ENCODE measurements at regions not wholly inside any gene's neighbourhood (a gene's known extent, or its start where the extent isn't known, plus 50 kb on each side); places are given as distances from the start of the nearest gene placed in this dataset.

DNA sequence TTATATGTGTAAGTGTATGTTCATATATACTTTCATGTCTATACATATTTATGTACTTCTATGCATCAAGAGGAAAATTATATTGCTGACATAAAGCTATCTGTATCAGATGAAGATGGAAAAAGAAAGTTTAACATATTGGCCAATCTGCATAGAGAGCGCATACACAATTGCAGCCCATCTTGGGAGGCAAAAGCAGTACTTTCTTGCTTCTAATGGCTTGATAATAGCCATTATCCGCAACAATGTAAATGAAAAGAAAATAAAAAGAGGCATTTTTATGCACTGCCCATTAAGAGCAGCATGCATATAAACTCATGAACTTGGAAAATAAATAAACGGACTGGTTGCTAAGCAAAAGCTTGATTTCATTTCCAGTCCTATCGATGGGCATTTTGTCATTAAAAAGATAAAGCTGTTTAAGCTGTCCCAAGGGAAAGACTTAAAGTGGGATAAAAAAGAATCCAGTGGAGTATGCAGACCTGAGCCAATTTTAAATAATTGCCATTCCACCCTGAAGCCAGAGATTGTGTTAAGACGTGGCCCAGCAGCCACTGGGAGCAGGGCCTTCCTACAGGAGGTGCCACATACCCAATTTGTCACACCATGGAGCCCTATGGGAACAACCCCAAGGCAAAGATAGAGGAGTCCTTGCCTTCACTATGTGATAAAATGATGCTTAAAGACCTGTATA, 183.6 kb upstream of the CDH11 start:
- no peak for TF ChIP-seq POLR2AphosphoS5 (IDR thresholded peaks at IDR 0.05; ENCODE audit: insufficient read depth in 1 of 2, low read depth in 1 of 2)
- TF ChIP-seq POLR2A (IDR thresholded peaks at IDR 0.05): no peak
- TF ChIP-seq, protein P1, sequence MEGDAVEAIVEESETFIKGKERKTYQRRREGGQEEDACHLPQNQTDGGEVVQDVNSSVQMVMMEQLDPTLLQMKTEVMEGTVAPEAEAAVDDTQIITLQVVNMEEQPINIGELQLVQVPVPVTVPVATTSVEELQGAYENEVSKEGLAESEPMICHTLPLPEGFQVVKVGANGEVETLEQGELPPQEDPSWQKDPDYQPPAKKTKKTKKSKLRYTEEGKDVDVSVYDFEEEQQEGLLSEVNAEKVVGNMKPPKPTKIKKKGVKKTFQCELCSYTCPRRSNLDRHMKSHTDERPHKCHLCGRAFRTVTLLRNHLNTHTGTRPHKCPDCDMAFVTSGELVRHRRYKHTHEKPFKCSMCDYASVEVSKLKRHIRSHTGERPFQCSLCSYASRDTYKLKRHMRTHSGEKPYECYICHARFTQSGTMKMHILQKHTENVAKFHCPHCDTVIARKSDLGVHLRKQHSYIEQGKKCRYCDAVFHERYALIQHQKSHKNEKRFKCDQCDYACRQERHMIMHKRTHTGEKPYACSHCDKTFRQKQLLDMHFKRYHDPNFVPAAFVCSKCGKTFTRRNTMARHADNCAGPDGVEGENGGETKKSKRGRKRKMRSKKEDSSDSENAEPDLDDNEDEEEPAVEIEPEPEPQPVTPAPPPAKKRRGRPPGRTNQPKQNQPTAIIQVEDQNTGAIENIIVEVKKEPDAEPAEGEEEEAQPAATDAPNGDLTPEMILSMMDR (IDR thresholded peaks at IDR 0.05): no peak
- Histone ChIP-seq H3K27ac (no peak overlapping the region), H3K36me3 (no peaks in the 10 kb centered on the region), H3K4me1 (peaks cover 7% of the 10 kb centered on the region), H3K4me3 (no peak overlapping the region), H3K9me3 (no peaks in the 10 kb centered on the region), H3K27me3 (no peaks in the 10 kb centered on the region)
- intact Hi-C loops (cut with DNase I): no loop called here
- no peak for DNase-seq (ENCODE audit: extremely low spot score in 2 of 2)

DNA sequence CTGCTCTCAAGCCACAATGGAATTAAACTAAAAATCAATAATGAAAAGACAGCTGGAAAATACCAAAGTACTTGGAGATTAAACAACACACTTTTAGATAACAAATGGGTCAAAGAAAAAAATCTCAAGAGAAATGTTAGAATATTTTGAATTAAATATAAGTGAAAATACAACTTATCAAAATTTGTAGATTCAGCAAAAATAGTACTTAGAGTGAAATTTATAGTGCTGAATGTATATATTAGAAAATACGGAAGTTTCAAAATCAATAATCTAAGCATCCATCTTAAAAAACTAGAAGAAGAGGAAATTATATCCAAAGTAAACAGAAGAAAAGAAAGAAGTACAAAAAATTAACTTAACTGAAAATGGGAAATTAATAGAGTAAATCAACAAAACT, 179.2 kb upstream of the CDH11 start:
- Histone ChIP-seq H3K27ac (no peak overlapping the region), H3K27me3 (no peaks in the 10 kb centered on the region), H3K9me3 (no peaks in the 10 kb centered on the region), H3K4me3 (no peak overlapping the region), H3K4me1 (peaks cover 7% of the 10 kb centered on the region), H3K36me3 (no peaks in the 10 kb centered on the region)
- DNase-seq (ENCODE audit: extremely low spot score in 2 of 2): no peak
- intact Hi-C loops (cut with DNase I): no loop called here
- no peak for TF ChIP-seq POLR2AphosphoS5 (IDR thresholded peaks at IDR 0.05; ENCODE audit: insufficient read depth in 1 of 2, low read depth in 1 of 2)
- TF ChIP-seq POLR2A (IDR thresholded peaks at IDR 0.05): no peak
- TF ChIP-seq, protein P1 (IDR thresholded peaks at IDR 0.05): no peak

GRCh38 chr16:65297453-65297852, 175.6 kb upstream of the CDH11 start:
- Histone ChIP-seq H3K27me3 (no peaks in the 10 kb centered on the region), H3K4me3 (no peak overlapping the region), H3K9me3 (no peaks in the 10 kb centered on the region), H3K36me3 (no peaks in the 10 kb centered on the region), H3K27ac (no peak overlapping the region), H3K4me1 (no peaks in the 10 kb centered on the region)
- intact Hi-C loops (cut with DNase I): no loop called here
- TF ChIP-seq, protein P1 (IDR thresholded peaks at IDR 0.05): no peak
- TF ChIP-seq POLR2A (IDR thresholded peaks at IDR 0.05): no peak
- TF ChIP-seq POLR2AphosphoS5 (IDR thresholded peaks at IDR 0.05; ENCODE audit: insufficient read depth in 1 of 2, low read depth in 1 of 2): no peak
- no peak for DNase-seq (ENCODE audit: extremely low spot score in 2 of 2)

GRCh38 chr16:65295527-65295926, 173.7 kb upstream of the CDH11 start:
- no peaks in the 10 kb centered on the region for H3K4me1 ChIP-seq
- no peak for DNase-seq (ENCODE audit: extremely low spot score in 2 of 2)

GRCh38 chr16:65294708-65295107, 172.8 kb upstream of the CDH11 start:
- H3K4me1 ChIP-seq: no peaks in the 10 kb centered on the region
- DNase-seq (ENCODE audit: extremely low spot score in 2 of 2): no peak

More at GRCh38 chr16:65295527-65295926, 173.7 kb upstream of the CDH11 start:
- TF ChIP-seq, protein P1 (IDR thresholded peaks at IDR 0.05): no peak
- no peak for TF ChIP-seq POLR2A (IDR thresholded peaks at IDR 0.05)
- TF ChIP-seq POLR2AphosphoS5 (IDR thresholded peaks at IDR 0.05; ENCODE audit: insufficient read depth in 1 of 2, low read depth in 1 of 2): no peak
- no peaks in the 10 kb centered on the region for H3K27me3 ChIP-seq
- no peaks in the 10 kb centered on the region for H3K9me3 ChIP-seq
- H3K4me3 ChIP-seq: no peak overlapping the region
- no peaks in the 10 kb centered on the region for H3K36me3 ChIP-seq
- intact Hi-C loops (cut with DNase I): no loop called here
- no peak overlapping the region for H3K27ac ChIP-seq

More at GRCh38 chr16:65294708-65295107, 172.8 kb upstream of the CDH11 start:
- H3K4me3 ChIP-seq: no peak overlapping the region
- no peaks in the 10 kb centered on the region for H3K9me3 ChIP-seq
- intact Hi-C loops (cut with DNase I): no loop called here
- no peaks in the 10 kb centered on the region for H3K36me3 ChIP-seq
- H3K27ac ChIP-seq: no peak overlapping the region
- TF ChIP-seq, protein P1 (IDR thresholded peaks at IDR 0.05): no peak
- no peaks in the 10 kb centered on the region for H3K27me3 ChIP-seq
